Heart left ventricle (tissue), 13 donors: ENCODE measurements at regions not wholly inside any gene's neighbourhood (a gene's known extent, or its start where the extent isn't known, plus 50 kb on each side); places are given as distances from the start of the nearest gene placed in this dataset.

Source experiments
- CTCF ChIP-seq, 12 donors: fragments of 200-600 bp; sonication (generic) in 4 of 12; IDR thresholded peaks; one replicate each; pipeline versions ENCODE4 v1.5.0 to v1.8.0; 2018 to 2022; ENCODE audit warnings: antibody characterized with exemption in 12 of 12, mild to moderate bottlenecking in 5 of 12
- POLR2A ChIP-seq, 2 donors: fragments of 450-650 bp; IDR thresholded peaks; one replicate each; pipeline ENCODE4 v1.6.1; 2017; ENCODE audit warnings: antibody characterized with exemption in 2 of 2, mild to moderate bottlenecking in 2 of 2, moderate library complexity in 2 of 2
- donor health status: ischemic (EF 13 %, LVEDD 7.1; RV severe dilation, severe dysfunction).
- donor health status: DM: no; HTN: yes; CAD: no.
- donor health status: DM: no; HTN: no; CAD: no.
- donor health status: ischemic (EF 25% LVEDD 6.9; RV normal size, moderate dysfunction).
- donor health status: ischemic (EF 25% LVEDD 5.7; RV mildly dilated, moderate dysfunction).
- donor health status: ischemic (EF 35%, LVEDD 5.7; RV mildly dilated, moderate dysfunction).
- donor health status: nonischemic (EF 11% LVEDD 7.7; RV severe dilation, severe dysfunction).
- donor health status: DM: yes; HTN: yes; CAD: no.
- donor health status: PGD.
- donor health status: ischemic (EF 29% LVEDD 5.4; RV normal size, mild dysfunction).
- donor health status: nonischemic (EF 23%, LVEDD 6.1; RV moderate dilation, normal function).

GRCh38 chr15:37586976-37587375 is 347.5 kb upstream of the TMCO5A start:
- TF ChIP-seq CTCF (IDR thresholded peaks at IDR 0.05) (no peak), POLR2A (IDR thresholded peaks at IDR 0.05) (no peak)
